ENCODE measurements at regions not wholly inside any gene's neighbourhood (a gene's known extent, or its start where the extent isn't known, plus 50 kb on each side); places are given as distances from the start of the nearest gene placed in this dataset.

DNA sequence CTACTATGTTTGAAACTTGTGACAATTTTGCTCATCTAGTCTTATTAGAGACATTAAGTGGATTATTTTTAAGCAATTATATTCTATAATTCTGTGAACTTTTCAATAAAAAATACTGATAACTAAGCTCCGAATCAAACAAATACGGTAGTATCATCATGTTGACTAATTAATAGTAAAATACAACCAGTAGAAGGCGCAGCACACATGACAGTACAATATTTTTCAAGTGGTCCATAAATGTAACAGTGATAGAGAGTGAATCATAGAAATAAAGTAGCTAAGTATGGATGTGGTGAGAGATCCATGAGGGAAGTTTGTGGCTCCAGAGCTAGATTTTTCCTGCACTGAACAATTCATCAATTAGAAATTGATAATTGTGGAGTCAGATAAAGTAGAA, 666.2 kb downstream of the KCTD8 start (continued):
- no peak for TF ChIP-seq CBX2 (IDR thresholded peaks at IDR 0.05; ENCODE audit: insufficient read depth, low read length, poor library complexity, severe bottlenecking)
- no peak for TF ChIP-seq TCF7 (IDR thresholded peaks at IDR 0.05; ENCODE audit: borderline replicate concordance)
- TF ChIP-seq, protein P1, sequence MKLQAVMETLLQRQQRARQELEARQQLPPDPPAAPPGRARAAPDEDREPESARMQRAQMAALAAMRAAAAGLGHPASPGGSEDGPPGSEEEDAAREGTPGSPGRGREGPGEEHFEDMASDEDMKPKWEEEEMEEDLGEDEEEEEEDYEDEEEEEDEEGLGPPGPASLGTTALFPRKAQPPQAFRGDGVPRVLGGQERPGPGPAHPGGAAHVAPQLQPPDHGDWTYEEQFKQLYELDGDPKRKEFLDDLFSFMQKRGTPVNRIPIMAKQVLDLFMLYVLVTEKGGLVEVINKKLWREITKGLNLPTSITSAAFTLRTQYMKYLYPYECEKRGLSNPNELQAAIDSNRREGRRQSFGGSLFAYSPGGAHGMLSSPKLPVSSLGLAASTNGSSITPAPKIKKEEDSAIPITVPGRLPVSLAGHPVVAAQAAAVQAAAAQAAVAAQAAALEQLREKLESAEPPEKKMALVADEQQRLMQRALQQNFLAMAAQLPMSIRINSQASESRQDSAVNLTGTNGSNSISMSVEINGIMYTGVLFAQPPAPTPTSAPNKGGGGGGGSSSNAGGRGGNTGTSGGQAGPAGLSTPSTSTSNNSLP (IDR thresholded peaks at IDR 0.05; ENCODE audit: borderline replicate concordance, low read depth, low read length), result no peak
- TF ChIP-seq, protein P2, sequence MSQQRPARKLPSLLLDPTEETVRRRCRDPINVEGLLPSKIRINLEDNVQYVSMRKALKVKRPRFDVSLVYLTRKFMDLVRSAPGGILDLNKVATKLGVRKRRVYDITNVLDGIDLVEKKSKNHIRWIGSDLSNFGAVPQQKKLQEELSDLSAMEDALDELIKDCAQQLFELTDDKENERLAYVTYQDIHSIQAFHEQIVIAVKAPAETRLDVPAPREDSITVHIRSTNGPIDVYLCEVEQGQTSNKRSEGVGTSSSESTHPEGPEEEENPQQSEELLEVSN (IDR thresholded peaks at IDR 0.05; ENCODE audit: borderline replicate concordance in 1 of 2, extremely low read depth in 1 of 2, insufficient read depth in 1 of 2, insufficient read length in 1 of 2, low read depth in 1 of 2, low read length in 1 of 2, poor library complexity in 1 of 2, severe bottlenecking in 1 of 2), result no peak
- TF ChIP-seq ZNF785 (CRISPR knock-in tag; IDR thresholded peaks at IDR 0.05), result no peak

DNA sequence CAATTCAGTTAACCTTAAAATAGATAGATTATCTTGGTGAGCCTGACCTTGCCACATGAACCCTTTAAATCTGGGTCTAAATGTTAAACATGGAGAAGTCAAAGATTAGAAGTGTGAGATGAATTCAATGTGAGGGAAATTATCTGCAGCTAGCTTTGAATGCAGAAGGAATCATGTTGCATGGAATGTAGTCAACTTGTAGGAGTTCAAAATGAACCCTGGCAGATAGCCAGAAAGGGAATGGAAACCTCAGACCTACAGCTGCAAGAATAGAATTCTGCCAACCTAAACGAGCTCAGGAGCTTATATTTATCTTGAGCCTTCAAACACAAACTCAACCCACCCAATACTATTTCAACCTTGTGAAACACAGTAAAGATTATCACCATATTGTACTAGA, 632.5 kb downstream of the KCTD8 start:
- Histone ChIP-seq H3K4me3 (no peak overlapping the region), H4K20me1 (replicated peaks; ENCODE audit: control insufficient read depth, insufficient read depth, low read length) (no peaks in the 10 kb centered on the region), H2AFZ (ENCODE audit: low read depth, low read length) (no peak overlapping the region), H3K4me1 (replicated peaks in 1 of 2; ENCODE audit: control insufficient read depth in 2 of 2, insufficient read depth in 2 of 2, low read length in 2 of 2) (no peaks in the 10 kb centered on the region), H3K79me2 (ENCODE audit: control insufficient read depth, insufficient read depth, low read length) (no peaks in the 10 kb centered on the region), H3K27ac (ENCODE audit: extremely low read depth, low read depth, low read length) (no peak overlapping the region), H3K4me2 (ENCODE audit: insufficient read depth, low read length) (no peak overlapping the region), H3K9ac (ENCODE audit: insufficient read depth in 1 of 2, low read depth in 2 of 2, low read length in 2 of 2) (no peak overlapping the region), H3K9me3 (replicated peaks; ENCODE audit: control insufficient read depth, insufficient read depth, low read depth, low read length) (no peaks in the 10 kb centered on the region), H3K27me3 (ENCODE audit: control insufficient read depth in 2 of 2, insufficient read depth in 2 of 2, low read length in 2 of 2) (no peaks in the 10 kb centered on the region), H3K36me3 (ENCODE audit: control insufficient read depth, insufficient read depth, low read length) (no peaks in the 10 kb centered on the region), H3K9me1 (ENCODE audit: control insufficient read depth, insufficient read depth, low read length) (no peaks in the 10 kb centered on the region)
- intact Hi-C loops (cut with micrococcal nuclease) (no loop called here), in situ Hi-C loops (cut with MboI) (no loop called here)
- BruUV-seq (replicated peaks), result no TSS peak
- POLR2A ChIA-PET, result no interaction called here
- no peak for DNase-seq (ENCODE audit: extremely low read depth in 1 of 4, low spot score in 3 of 4)
- ATAC-seq, result no peak
- no peak for FAIRE-seq
- 0% methylated on average over 1 of the region's 1 CpG for WGBS (ENCODE audit: insufficient coverage, low coverage, missing lambda C conversion rate)
- CTCF ChIA-PET (ENCODE audit: low intra/inter-chr PET ratio), result no interaction called here
- TF ChIP-seq HNRNPUL1 (IDR thresholded peaks at IDR 0.05; ENCODE audit: low read length), result no peak
- no peak for TF ChIP-seq KHSRP (IDR thresholded peaks at IDR 0.05)
- no peak for TF ChIP-seq DACH1 (IDR thresholded peaks at IDR 0.05; ENCODE audit: partially characterized antibody)
- TF ChIP-seq ARID2 (IDR thresholded peaks at IDR 0.05), result no peak
- no peak for TF ChIP-seq RFX7 (CRISPR knock-in tag; IDR thresholded peaks at IDR 0.05)
- no peak for TF ChIP-seq GABPB1 (CRISPR knock-in tag; IDR thresholded peaks at IDR 0.05)
- no peak for TF ChIP-seq SRSF3 (IDR thresholded peaks at IDR 0.05; ENCODE audit: insufficient read depth, low read length)
- TF ChIP-seq, protein P3, sequence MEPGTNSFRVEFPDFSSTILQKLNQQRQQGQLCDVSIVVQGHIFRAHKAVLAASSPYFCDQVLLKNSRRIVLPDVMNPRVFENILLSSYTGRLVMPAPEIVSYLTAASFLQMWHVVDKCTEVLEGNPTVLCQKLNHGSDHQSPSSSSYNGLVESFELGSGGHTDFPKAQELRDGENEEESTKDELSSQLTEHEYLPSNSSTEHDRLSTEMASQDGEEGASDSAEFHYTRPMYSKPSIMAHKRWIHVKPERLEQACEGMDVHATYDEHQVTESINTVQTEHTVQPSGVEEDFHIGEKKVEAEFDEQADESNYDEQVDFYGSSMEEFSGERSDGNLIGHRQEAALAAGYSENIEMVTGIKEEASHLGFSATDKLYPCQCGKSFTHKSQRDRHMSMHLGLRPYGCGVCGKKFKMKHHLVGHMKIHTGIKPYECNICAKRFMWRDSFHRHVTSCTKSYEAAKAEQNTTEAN (CRISPR knock-in tag; IDR thresholded peaks at IDR 0.05), result no peak
- TF ChIP-seq YBX1 (IDR thresholded peaks at IDR 0.05), result no peak
- no peak for TF ChIP-seq TEAD4 (IDR thresholded peaks at IDR 0.05; ENCODE audit: low read length)
- TF ChIP-seq TEAD4 (CRISPR knock-in tag; IDR thresholded peaks at IDR 0.05; ENCODE audit: borderline replicate concordance), result no peak
- TF ChIP-seq, protein P4, sequence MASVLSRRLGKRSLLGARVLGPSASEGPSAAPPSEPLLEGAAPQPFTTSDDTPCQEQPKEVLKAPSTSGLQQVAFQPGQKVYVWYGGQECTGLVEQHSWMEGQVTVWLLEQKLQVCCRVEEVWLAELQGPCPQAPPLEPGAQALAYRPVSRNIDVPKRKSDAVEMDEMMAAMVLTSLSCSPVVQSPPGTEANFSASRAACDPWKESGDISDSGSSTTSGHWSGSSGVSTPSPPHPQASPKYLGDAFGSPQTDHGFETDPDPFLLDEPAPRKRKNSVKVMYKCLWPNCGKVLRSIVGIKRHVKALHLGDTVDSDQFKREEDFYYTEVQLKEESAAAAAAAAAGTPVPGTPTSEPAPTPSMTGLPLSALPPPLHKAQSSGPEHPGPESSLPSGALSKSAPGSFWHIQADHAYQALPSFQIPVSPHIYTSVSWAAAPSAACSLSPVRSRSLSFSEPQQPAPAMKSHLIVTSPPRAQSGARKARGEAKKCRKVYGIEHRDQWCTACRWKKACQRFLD (CRISPR knock-in tag; IDR thresholded peaks at IDR 0.05), result no peak
